GM21423 (cell line): ENCODE measurements at regions not wholly inside any gene's neighbourhood (a gene's known extent, or its start where the extent isn't known, plus 50 kb on each side); places are given as distances from the start of the nearest gene placed in this dataset.
"Not testable (repeated sequence)": the region's sequence is repeated elsewhere in the genome, so short reads cannot be mapped to it uniquely, and the experiment has no call there.

Experiments used
- ATAC-seq: cut with Tn5 transposase; IDR thresholded peaks from one replicate; pipeline ENCODE4 v1.9.1; 2021; ENCODE audit warnings: mild to moderate bottlenecking, moderate library complexity; ENCODE audit not compliant: unreplicated experiment

DNA sequence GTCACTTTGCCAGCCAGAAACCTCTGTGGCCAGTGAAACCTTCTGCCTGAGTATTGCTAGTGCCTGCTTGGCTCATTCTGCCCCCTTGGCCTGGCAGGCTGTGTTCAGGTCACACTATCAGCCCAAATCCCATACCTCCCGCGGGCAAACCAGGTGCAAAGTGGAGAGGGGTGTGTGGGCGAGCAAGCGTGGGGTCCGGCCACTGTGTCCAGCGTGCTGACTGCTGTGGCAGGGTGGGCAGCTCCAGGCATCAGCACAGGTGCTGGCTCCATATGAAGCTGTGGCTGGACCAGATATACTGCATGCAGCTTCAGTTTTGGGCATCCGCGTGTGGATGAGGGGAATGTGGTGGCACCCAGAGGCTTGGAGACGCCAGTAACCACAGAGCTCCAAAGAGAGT, 576.5 kb upstream of the EDIL3 start:
- no peak for ATAC-seq

DNA sequence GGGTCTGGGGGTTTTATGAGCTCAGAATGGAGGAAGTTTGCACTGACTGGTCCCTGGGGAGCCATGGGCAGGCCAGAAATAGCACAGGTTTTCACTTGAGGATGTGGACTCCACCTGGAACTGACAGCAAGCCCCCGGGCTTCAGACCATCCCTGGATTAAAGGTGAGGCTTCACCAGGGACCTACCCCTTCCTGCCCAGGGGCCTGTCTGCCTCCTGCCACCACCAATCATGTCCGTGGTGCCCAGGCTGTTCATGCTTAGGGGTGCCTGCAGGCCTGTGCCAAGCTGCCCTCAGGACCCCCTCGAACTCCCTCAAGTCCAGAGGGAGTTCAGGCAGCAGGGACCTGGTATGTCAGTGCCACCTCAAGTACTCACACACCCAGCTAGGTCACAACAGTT, 577.2 kb upstream of the EDIL3 start:
- ATAC-seq: no peak

DNA sequence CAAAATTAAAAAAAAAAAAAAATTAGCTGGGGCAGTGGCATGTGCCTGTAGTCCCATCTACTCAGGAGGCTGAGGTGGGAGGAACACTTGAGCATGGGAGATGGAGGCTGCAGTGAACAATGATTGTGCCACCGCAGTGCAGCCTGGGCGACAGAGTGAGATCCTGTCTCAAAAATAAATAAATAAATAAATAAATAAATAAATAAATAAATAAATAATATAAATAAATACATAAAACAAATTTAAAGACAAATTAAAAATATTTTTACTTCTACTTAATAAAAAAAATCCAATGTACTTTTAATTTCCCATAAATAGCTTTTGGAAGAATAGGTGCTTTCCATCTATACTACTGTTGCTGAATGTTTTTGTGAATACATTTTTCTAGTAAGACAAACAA, 598.4 kb upstream of the EDIL3 start:
- no peak for ATAC-seq

DNA sequence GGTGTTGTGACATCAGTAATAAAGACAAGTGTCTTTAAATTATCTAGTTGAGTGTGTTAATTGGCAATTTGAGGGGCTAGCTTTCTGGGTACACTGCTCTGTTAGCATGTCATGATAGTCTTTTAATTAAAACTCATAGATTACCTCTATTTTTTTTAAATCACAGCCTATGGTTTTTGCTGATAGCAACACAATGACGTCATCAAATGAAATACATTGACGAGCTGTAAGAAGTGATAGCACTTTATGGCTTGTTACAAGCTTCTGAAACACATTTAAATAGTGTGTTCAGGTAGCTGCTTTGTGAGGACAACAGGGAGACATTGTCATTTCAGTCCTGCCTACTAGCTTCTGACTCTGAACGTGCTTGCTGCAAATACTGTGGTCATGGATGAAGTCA, 600.5 kb upstream of the EDIL3 start:
- ATAC-seq: no peak

DNA sequence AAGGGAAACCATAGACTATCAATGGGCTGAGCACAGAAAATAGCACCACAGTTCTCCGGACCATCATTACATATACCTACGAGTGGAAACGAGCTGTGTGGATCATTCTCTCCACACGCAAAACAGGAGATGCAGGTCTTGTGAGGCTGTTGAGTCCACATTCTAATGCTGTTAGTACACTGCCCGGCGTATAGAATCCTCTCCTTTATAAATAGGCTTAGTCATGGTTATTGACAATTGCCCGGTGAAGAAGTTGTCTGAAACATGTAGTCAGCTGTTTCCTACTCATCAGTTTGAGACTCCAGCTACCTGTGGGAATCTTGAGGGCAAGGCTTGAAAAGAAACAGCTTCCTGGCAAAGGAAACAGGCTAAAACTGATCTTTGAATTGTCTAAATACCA, 602.0 kb upstream of the EDIL3 start:
- no peak for ATAC-seq

DNA sequence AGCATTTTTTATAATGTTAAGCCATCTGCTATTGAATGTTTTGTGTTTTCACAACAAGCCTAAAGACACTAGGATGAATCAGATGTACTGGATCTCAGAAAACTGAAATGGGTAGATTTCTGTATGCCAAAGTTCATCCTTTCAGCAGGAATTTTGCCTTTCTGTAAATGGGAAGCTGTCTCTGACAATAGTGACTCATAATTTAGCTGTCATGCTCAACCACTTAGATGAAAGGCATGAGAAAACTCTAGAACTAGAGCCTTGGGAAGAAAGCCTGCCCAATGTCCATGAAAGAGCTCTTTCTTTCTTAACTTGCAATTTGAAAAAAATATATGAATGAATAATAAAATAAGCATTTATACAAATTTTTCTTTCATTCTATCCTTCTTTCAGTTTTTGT, 616.0 kb upstream of the EDIL3 start:
- no peak for ATAC-seq

DNA sequence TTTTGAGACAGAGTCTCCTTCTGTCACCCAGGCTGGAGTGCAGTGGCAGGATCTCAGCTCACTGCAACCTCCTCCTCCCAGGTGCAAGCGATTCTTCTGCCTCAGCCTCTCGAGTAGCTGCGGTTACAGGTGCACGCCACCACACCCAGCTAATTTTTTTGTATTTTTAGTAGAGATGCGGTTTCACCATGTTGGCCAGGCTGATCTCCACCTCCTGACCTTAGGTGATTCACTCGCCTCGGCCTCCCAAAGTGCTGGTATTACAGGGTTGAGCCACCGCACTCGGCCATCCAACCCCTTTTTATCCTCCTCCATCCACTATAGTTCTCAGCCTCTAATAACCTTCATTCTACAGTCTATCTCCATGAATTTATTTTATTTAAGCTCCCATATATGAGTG, 617.3 kb upstream of the EDIL3 start:
- not testable (repeated sequence) for ATAC-seq

DNA sequence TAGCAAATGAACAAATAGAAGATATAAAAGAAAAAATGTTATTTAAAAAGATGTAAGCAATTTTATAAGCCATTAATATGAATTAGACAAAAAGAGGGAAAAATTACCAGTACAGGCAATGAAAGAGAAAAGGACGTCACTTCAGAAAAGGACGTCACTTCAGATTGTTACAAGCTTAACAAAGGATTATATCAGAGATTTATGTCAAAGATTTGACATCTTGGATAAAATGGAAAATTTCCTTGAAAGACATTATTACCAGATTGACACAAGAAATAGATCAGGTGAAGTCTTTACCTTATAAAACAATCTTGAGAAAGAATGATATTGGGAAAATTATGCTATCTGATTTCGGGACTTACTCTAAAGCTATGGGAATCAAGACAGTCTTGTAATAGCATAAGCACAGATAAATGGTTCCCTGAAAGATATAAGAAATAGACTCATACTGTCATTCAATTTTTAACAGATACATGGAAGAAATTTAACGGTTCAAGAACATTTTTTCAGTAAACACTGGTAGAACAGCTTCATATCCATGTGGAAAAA, 625.4 kb upstream of the EDIL3 start:
- ATAC-seq: no peak

DNA sequence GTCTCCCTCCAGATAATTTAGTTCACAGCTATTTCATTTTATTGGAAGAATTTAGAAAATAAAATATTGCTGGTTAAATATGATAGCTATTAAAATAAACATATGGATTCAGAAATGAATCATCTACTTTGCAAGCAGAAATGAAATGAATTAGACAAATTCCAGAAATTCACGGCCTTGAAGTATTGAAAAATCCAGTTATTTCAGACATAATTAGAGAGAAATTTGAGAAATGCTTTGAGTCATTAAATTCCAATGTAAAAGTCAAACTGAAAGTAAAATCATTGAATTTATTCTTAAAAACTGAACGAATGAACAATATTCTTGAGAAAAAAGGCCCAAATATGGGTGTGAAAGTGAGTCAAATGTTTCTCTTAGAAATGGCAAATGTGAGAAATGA, 632.6 kb upstream of the EDIL3 start:
- no peak for ATAC-seq

DNA sequence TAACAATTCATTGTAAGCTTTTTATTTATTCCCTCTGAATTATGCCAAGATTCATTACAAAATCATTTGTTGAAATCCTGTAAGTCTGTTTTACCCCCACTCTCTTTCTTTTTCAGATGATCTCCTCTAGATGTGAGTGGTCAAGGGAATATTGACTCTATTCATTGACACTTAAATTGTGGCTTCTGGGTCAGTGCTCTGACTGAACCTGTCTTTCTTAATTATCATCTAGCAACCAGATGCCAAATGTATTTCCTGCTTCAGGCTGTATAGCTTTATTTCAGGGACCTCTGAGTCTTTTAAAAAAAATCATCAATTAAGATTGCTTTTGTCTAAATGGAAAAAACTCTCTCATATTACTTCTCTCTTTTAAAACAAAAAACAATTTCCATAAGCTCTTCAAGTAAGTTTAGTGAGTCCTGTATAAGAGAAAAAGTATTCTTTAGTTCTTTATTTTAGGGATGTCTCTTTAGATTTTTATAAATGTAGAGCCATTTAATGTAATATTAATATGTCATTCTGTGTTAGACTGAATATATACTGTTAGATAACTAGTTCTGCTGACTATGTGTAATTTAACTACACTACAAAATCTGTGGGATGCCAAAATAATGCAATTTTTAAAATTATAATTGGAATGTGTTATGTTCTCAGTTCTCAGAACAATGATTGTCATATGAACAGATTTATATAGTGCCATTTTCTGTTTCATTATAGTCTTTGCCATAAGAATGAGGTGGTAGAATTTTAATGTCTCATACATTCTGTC, 645.8 kb upstream of the EDIL3 start:
- no peak for ATAC-seq

DNA sequence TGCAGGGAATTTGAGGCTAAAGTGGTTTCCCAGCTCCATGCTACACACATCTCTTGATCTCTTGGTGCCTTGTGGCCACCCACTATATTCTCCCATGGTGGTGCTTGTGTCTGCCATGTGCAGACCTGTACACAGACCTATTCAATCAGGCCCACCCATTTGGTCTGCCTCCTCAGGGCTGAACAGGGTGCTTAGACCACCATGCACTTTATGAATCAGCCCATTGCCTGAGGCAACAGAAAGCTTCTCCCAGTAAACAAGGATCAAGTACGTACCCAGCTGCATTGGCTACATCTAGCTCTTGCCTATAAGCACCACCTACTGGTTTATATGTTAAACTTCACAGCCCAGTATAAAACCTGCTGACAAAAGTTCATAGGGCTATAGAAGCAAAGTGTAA, 664.3 kb upstream of the EDIL3 start:
- ATAC-seq: no peak

DNA sequence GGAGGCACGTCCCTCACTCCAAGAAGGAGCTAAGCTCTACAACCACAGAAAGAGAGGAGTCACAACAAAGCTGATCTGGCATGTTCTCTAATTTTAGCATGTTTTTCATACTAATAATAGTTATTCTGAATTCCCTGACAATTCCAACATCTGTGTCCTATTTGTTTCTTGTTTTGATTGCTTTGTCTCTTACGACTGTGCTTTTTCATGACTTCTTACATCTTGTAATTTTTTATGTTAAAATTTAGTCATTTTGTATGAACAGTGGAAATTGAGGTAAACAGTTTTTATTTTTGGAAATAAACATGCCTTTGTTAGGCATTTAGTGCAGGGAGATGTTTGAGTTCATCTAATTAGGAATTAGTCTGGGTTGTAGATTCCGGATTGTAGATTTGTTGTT, 668.1 kb upstream of the EDIL3 start:
- no peak for ATAC-seq

DNA sequence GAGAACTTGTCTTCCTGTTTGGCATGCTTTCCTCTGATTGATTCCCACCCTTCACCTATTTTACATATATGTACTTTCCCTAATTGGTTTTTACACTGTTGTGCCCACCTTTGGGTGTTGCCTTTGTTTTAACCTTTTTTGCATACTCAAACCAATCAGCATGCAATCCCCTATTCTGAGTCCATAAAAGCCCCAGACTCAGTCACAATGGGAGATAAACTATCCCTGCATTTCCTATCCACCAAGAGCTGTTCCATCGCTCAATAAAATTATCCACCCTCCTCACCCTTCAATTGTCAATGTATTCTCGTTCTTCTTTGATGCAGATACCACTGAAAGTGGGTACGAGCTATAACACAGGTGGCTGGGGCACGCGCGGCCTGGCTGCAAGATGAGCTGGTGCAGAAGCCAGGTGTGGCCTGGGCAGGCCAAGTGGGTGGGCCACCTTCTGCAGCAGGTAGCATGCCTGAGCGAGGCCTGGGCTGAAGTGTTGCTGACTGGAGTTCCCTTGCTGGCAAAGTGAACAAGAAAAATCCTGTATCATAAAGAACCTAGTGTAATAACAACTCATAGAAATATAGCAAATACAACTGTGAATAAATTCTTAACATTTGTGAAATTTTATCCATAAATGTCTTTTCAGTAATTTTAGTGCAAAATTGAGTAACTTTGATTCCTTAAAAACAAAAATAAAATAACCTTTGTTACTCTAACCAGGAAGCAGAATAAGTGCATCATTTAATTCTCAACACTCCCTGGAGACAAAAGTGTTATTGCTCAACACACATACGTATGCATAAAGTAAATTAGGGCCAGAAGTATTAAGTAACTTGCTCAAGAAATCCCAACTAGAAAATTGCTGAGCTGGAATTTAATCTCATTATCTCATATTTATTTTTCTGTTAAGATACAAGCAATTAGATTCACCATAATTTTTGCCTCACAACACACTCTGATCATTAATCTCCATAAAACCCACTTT, 685.3 kb upstream of the EDIL3 start:
- ATAC-seq: no peak

DNA sequence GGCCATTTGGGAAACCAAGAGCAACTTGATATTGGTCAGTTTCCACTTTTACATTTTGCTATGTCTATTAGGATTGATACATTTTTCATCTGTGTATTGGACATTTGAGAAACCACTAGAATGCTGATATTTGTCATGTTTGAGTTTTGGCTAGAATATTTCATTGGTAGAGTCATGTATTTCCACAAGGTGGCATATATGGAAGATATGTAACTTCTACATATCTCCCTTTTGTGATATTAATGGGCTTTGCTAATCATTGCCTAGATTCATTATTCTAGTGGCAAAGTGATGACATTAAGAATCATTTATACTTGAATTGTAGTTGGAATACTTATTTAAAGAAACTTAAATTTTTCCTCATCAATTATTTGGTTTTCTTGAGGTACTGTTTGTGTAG, 692.9 kb upstream of the EDIL3 start:
- no peak for ATAC-seq

DNA sequence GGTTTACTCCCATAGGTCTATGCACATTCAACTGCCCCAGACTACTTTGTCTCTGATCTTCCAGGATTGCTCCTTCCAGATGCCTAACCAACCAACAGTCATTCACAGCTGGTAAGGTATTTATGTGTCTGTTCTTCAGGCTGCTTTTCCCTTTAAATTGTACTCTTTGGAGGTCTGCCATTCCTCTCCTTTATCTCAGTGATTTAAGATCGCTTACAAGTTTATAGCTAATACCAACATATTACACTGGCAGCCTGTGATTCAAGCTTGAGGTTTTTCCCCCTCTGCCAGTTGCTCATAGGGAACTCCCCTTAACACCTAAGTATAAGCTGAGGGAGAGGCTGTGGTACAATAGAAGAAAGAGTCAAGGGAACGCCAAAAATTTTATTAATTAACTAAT, 711.7 kb upstream of the EDIL3 start:
- ATAC-seq: no peak

DNA sequence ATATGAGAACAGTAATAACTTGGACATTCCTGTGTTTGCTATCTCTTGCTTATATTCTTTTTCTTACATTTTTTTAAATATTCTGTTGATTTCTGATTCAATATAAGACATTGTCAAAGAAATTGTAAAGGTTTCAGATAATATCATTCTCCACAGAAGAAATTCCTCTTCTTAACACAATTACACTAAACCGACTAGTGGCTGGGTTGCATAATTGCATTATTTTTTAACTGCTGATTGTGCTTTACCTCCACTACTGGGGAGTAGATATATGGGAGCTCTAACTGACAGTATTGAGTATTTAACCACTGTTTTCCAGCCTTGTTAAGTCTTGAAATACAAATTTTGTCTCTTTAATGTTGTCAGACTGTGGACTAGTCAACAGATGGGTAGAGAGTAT, 723.8 kb upstream of the EDIL3 start:
- no peak for ATAC-seq

DNA sequence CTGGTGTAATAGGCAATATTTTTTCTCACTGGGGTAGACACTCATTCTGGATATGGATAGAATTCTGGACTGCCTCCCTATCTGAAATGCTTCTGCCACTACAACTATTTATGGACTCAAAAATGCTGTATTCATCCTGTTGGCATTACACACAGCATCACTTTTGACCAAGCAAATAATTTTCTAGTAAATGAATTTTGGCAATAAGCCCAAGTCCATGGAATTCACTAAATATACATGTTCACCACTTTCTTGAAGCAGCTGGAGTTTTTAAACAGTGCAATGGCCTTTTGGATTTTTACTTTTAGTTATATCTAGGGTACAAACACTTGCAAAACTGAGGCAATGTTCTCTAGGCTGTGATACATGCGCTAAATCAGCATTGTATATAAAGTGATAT, 724.9 kb upstream of the EDIL3 start:
- ATAC-seq: no peak

DNA sequence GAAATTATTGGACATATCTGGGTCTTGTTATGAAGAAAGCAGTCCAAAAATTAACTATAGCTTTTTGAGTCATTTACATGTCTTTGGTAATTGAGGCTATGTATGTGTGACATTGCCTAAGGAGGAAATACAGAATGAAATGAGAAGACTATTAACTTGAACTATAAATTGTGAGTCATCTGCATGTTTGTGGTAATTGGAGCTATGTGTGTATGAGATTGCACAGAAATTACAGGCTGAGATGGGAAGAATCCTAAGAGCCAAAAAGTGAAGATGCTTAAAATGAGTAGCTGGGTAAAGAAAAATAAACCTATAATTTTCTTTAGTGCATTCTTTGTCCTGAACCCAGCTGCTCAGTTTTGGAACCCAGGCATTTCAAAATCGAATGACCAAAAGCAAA, 747.6 kb upstream of the EDIL3 start:
- no peak for ATAC-seq

DNA sequence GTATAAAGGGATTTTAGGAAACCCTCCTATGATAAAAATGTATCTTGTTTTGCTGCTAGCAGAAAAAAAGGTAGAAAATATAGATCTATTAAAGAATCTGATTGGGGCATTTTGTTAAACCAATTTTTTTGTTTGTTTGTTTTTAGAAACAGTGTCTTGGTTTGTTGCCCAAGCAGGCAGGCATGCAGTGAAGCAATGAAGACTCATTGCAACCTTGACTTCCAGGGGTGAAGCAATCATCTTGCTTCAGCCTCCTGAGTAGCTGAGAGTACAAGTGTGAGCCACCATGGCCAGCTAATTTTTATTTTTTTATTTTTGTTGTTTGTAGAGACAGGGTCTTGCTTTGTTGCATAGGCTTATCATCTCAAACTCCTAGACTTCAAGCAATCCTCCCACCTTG, 755.8 kb upstream of the EDIL3 start:
- no peak for ATAC-seq

DNA sequence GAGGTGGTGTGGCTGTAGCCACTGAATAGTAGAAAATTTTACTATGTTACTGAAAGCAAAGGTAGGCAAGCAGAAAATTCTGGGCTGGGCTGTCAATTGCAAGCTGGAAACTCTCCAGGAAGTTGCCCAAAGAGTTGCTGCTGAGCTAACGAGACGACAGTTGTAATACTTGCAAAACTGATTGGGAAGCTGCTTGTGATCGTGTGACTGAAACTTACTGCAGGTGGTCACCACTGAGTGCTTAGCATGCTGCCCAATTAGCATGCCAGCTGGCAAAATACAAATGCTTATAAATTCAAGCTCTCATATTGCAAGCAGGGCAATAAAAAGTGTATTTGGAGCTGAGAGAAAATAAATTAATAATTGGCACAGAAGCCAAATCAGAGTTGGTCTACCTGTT, 758.5 kb upstream of the EDIL3 start:
- no peak for ATAC-seq

DNA sequence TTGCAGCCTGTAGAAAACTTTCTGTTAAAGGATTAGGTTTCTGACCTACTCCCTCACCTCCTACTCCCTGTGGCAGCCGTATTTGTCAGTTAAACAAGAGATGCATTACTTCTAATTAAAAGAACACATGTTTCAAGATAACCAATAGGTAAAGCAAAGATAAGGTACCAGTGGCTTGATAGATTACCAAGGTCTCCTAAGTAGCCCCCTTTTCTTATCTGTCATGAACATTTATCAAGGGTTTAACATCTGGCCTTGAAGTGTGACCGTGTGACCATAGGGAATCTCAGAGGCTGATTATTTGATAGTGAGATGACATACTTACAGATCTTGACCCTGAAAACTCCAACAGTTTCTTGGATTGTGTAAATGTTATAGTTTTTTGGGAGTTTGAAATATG, 764.0 kb upstream of the EDIL3 start:
- ATAC-seq: no peak

DNA sequence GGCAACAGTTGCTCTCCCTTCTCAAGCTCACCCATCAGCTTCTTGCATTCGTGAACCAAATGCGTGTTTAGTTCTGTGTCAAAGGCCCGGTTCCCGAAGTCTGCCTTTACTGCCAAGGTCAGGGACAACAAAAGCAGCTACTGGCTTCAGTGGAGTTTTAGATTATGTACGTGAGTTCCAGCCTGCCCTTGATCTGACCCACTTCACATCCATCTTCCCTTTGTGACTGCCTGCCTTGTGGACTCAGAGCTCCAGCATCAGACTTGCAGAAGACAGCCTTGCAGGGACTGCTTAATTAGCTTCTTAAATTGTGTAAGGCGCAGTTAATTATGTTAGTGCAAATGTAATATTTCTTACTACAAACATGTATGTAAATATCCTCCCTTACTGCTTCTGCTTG, 774.7 kb upstream of the EDIL3 start:
- ATAC-seq: no peak
